Neural progenitor cell (in vitro differentiated cells): ENCODE measurements at regions not wholly inside any gene's neighbourhood (a gene's known extent, or its start where the extent isn't known, plus 50 kb on each side); places are given as distances from the start of the nearest gene placed in this dataset.

Source experiments
- DNase-seq: peaks from one replicate; pipeline ENCODE4 v3.0.0-alpha.2; 2016; ENCODE audit warnings: low spot score
- H2AFZ ChIP-seq: fragments of 200-600 bp; sonication (generic); replicated peaks from 2 replicates; pipeline ENCODE4 v1.6.1; 2016; ENCODE audit warnings: antibody characterized with exemption
- H3F3A ChIP-seq: fragments of 200-600 bp; sonication (generic); 2 replicates; pipeline ENCODE4 v1.6.1; 2016; ENCODE audit warnings: antibody characterized with exemption, low read depth
- H3K27ac ChIP-seq: fragments of 200-600 bp; sonication (generic); 2 replicates; pipeline ENCODE4 v1.5.1; 2016; ENCODE audit warnings: mild to moderate bottlenecking
- H3K27me3 ChIP-seq: fragments of 200-600 bp; sonication (generic); 2 replicates; pipeline ENCODE4 v1.6.1; 2016; ENCODE audit warnings: mild to moderate bottlenecking, moderate library complexity
- H3K36me3 ChIP-seq: fragments of 200-600 bp; sonication (generic); 2 replicates; pipeline ENCODE4 v1.5.1; 2016
- H3K4me1 ChIP-seq: fragments of 200-600 bp; sonication (generic); 2 replicates; pipeline ENCODE4 v1.6.1; 2016; ENCODE audit warnings: mixed run types
- H3K4me2 ChIP-seq: fragments of 200-600 bp; sonication (generic); 2 replicates; pipeline ENCODE4 v1.6.1; 2016
- H3K4me3 ChIP-seq: fragments of 200-600 bp; sonication (generic); 2 replicates; pipeline ENCODE4 v1.5.1; 2016
- H3K79me2 ChIP-seq: fragments of 200-600 bp; sonication (generic); 2 replicates; pipeline ENCODE4 v1.6.1; 2016; ENCODE audit warnings: low read depth
- H3K9ac ChIP-seq: fragments of 200-600 bp; sonication (generic); 2 replicates; pipeline ENCODE4 v1.6.1; 2016
- H3K9me3 ChIP-seq: fragments of 200-600 bp; sonication (generic); 2 replicates; pipeline ENCODE4 v1.5.1; 2016; ENCODE audit warnings: low read depth
- H4K20me1 ChIP-seq: fragments of 200-600 bp; sonication (generic); 2 replicates; pipeline ENCODE4 v1.6.1; 2016; ENCODE audit warnings: low read depth
- H3K27ac Mint-ChIP-seq: 3 replicates; pipeline ENCODE4 v1.8.0; 2021; ENCODE audit warnings: mixed read lengths
- H3K27me3 Mint-ChIP-seq: 2 replicates; pipeline ENCODE4 v1.8.0; 2022; ENCODE audit warnings: low read depth, mild to moderate bottlenecking, inconsistent platforms, moderate library complexity, mixed read lengths; ENCODE audit not compliant: insufficient read depth
- H3K36me3 Mint-ChIP-seq: 3 replicates; pipeline ENCODE4 v1.8.0; 2021; ENCODE audit warnings: mixed read lengths
- H3K4me1 Mint-ChIP-seq: 3 replicates; pipeline ENCODE4 v1.8.0; 2021; ENCODE audit warnings: mixed read lengths
- H3K4me3 Mint-ChIP-seq: 3 replicates; pipeline ENCODE4 v1.8.0; 2021; ENCODE audit warnings: mild to moderate bottlenecking, moderate library complexity, mixed read lengths
- H3K9me3 Mint-ChIP-seq: 3 replicates; pipeline ENCODE4 v1.8.0; 2020; ENCODE audit warnings: mixed read lengths
- EZH2 ChIP-seq: fragments of 200-600 bp; sonication (generic); IDR thresholded peaks from 2 replicates; pipeline ENCODE4 v1.6.1; 2017; ENCODE audit warnings: antibody characterized with exemption, mild to moderate bottlenecking, moderate library complexity
- EZH2phosphoT487 ChIP-seq: fragments of 200-600 bp; sonication (generic); IDR thresholded peaks from 2 replicates; pipeline ENCODE4 v1.6.1; 2017; ENCODE audit warnings: antibody characterized with exemption
- TF ChIP-seq, protein P1 (sequence below): fragments of 200-600 bp; sonication (generic); IDR thresholded peaks from 2 replicates; pipeline ENCODE4 v1.5.1; 2017; ENCODE audit warnings: antibody characterized with exemption, mild to moderate bottlenecking

DNA sequence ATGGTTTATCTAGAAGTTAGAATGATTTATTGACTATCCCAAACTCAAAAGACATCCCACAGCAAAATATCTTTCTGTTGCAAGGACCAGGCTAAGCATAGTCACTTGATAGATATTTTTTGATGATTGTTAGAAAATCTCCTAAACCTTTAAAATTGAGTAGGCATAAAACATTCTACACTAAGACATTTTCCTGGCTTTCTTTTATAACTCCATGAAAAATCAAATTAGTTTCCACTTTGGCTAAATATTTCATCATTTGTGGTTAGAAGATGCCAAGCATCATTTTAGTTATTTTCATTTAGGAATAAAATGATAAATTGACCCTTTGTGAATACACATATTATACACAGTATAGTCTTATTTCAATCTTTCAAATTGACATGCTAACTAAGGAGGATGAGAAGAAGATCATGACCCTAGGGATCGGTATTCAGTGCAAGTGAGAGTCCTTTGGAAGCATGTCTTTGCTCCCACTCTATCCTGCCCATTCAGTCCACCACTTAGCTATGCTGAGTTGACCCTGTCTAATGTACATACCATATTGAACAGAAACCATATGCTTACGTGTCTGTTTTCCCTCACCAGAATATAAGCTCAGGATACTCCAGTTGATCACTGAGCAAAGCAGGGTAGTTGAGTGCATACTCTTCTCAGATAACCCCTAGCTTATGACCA lies 136.6 kb upstream of the OTUD4 start:
- no peaks in the 10 kb centered on the region for H3K9me3 ChIP-seq
- no peak for DNase-seq

DNA sequence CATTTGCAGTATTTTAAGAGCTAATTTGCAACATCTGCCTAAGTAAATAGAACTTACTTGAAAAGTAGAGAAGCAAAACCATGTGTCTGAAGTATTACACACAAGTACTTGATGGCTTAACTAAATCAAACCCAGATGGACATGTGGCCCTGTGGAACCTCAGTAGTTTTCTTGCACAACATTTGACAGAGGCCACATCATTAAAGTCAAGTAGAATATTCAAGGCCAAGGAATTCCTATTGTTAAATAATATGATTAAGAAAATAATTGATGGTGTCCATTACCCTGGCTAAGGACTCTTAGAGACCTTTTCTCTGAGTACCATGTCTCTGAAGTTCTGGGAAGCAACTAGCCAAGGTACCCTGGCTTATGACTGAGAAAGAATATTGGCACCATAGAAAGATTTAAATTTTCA lies 135.4 kb upstream of the OTUD4 start:
- Histone ChIP-seq H3K36me3 (no peaks in the 10 kb centered on the region), H3K9me3 (no peaks in the 10 kb centered on the region), H3K27ac (no peak overlapping the region), H4K20me1 (no peaks in the 10 kb centered on the region), H3K79me2 (no peaks in the 10 kb centered on the region), H3F3A (no peaks in the 10 kb centered on the region), H2AFZ (no peak overlapping the region), H3K4me3 (no peak overlapping the region), H3K9ac (no peak overlapping the region), H3K27me3 (no peaks in the 10 kb centered on the region), H3K4me2 (no peak overlapping the region), H3K4me1 (no peaks in the 10 kb centered on the region)
- no peak overlapping the region for H3K27ac Mint-ChIP-seq
- peaks cover 3% of the 10 kb centered on the region for H3K27me3 Mint-ChIP-seq
- no peaks in the 10 kb centered on the region for H3K36me3 Mint-ChIP-seq
- no peak for DNase-seq
- no peaks in the 10 kb centered on the region for H3K4me1 Mint-ChIP-seq
- H3K9me3 Mint-ChIP-seq: no peaks in the 10 kb centered on the region
- H3K4me3 Mint-ChIP-seq: no peak overlapping the region
- TF ChIP-seq EZH2phosphoT487 (no peak), EZH2 (no peak)
- TF ChIP-seq, protein P1, sequence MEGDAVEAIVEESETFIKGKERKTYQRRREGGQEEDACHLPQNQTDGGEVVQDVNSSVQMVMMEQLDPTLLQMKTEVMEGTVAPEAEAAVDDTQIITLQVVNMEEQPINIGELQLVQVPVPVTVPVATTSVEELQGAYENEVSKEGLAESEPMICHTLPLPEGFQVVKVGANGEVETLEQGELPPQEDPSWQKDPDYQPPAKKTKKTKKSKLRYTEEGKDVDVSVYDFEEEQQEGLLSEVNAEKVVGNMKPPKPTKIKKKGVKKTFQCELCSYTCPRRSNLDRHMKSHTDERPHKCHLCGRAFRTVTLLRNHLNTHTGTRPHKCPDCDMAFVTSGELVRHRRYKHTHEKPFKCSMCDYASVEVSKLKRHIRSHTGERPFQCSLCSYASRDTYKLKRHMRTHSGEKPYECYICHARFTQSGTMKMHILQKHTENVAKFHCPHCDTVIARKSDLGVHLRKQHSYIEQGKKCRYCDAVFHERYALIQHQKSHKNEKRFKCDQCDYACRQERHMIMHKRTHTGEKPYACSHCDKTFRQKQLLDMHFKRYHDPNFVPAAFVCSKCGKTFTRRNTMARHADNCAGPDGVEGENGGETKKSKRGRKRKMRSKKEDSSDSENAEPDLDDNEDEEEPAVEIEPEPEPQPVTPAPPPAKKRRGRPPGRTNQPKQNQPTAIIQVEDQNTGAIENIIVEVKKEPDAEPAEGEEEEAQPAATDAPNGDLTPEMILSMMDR: no peak

More for the DNA sequence above, 136.6 kb upstream of the OTUD4 start:
- Histone ChIP-seq H3K4me1 (no peaks in the 10 kb centered on the region), H3K4me3 (no peak overlapping the region), H2AFZ (no peak overlapping the region), H3K27ac (no peak overlapping the region), H4K20me1 (no peaks in the 10 kb centered on the region), H3F3A (no peaks in the 10 kb centered on the region), H3K27me3 (no peaks in the 10 kb centered on the region), H3K9ac (no peak overlapping the region), H3K36me3 (no peaks in the 10 kb centered on the region), H3K79me2 (no peaks in the 10 kb centered on the region), H3K4me2 (no peak overlapping the region)
- H3K4me1 Mint-ChIP-seq: no peaks in the 10 kb centered on the region
- no peaks in the 10 kb centered on the region for H3K9me3 Mint-ChIP-seq
- no peak overlapping the region for H3K27ac Mint-ChIP-seq
- TF ChIP-seq, protein P1: no peak
- TF ChIP-seq EZH2phosphoT487: no peak
- TF ChIP-seq EZH2: no peak
- no peaks in the 10 kb centered on the region for H3K36me3 Mint-ChIP-seq
- no peak overlapping the region for H3K4me3 Mint-ChIP-seq
- H3K27me3 Mint-ChIP-seq: peaks cover 3% of the 10 kb centered on the region

DNA sequence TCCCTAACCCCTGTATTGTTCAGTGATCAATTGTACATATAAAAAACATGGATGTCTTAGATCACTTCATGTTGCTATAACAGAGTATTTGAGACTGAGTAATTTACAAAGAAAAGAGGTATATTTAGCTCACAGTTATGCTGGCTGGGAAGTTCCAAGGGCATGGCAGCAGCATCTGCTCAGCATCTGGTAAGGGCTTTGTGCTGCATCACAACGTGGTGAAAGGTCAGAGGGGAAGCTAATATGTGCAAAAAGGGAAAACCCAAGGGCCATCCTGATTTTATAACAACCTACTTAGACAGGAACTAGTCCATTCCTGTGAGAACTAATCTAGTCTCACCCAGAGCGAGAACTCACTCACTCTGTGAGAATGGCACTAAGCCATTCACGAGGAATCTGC lies 128.2 kb upstream of the OTUD4 start:
- no peak for DNase-seq
- H3K36me3 ChIP-seq: no peaks in the 10 kb centered on the region
- H3K27me3 Mint-ChIP-seq: no peaks in the 10 kb centered on the region
- no peaks in the 10 kb centered on the region for H3K4me1 ChIP-seq
- H3K27ac ChIP-seq: no peak overlapping the region
- H3K4me3 Mint-ChIP-seq: no peak overlapping the region
- no peak overlapping the region for H2AFZ ChIP-seq
- H4K20me1 ChIP-seq: no peaks in the 10 kb centered on the region
- no peaks in the 10 kb centered on the region for H3K27me3 ChIP-seq
- H3K4me3 ChIP-seq: no peak overlapping the region
- no peaks in the 10 kb centered on the region for H3F3A ChIP-seq
- no peak overlapping the region for H3K9ac ChIP-seq
- H3K79me2 ChIP-seq: no peaks in the 10 kb centered on the region
- H3K9me3 Mint-ChIP-seq: no peaks in the 10 kb centered on the region
- H3K27ac Mint-ChIP-seq: no peak overlapping the region
- TF ChIP-seq EZH2phosphoT487 (no peak), EZH2 (no peak)
- TF ChIP-seq, protein P1: no peak
- H3K36me3 Mint-ChIP-seq: no peaks in the 10 kb centered on the region
- no peak overlapping the region for H3K4me2 ChIP-seq
- H3K9me3 ChIP-seq: no peaks in the 10 kb centered on the region
- H3K4me1 Mint-ChIP-seq: no peaks in the 10 kb centered on the region
